SU-DHL-6 (cell line): ENCODE measurements at regions not wholly inside any gene's neighbourhood (a gene's known extent, or its start where the extent isn't known, plus 50 kb on each side); places are given as distances from the start of the nearest gene placed in this dataset.

Experiments
- EZH2phosphoT487 ChIP-seq: fragments of 200-600 bp; sonication (generic), shearing (Covaris generic); conservative IDR thresholded peaks from 2 replicates; pipeline ENCODE4 v1.6.1; 2018; ENCODE audit warnings: mild to moderate bottlenecking, antibody characterized with exemption, low read length, moderate library complexity, mixed read lengths
- TF ChIP-seq, protein P1 (sequence below): fragments of 200-600 bp; sonication (generic); IDR thresholded peaks from one replicate; pipeline ENCODE4 v1.5.1; 2017; ENCODE audit warnings: antibody characterized with exemption, mild to moderate bottlenecking, low read length, moderate library complexity; ENCODE audit not compliant: insufficient read depth, poor library complexity, severe bottlenecking

DNA sequence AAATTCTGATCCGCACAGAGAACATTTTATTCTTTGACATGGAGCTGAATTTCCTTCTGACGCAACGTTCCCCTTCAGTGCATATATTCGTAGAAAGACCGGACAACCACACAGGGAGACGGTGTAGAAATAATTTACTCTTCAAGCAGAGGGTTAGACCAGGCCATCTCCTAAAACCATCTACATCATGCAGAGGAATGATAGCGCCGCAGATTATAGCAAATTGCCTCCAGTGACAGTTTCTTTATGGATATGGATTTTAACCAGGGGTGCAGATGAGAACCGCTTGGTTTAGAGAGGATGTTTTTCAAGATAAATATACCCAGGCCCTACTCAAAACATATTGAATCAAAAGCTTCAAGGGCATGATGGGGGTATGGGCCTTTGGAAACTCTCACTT lies 759.3 kb upstream of the AUTS2 start:
- TF ChIP-seq, protein P1, sequence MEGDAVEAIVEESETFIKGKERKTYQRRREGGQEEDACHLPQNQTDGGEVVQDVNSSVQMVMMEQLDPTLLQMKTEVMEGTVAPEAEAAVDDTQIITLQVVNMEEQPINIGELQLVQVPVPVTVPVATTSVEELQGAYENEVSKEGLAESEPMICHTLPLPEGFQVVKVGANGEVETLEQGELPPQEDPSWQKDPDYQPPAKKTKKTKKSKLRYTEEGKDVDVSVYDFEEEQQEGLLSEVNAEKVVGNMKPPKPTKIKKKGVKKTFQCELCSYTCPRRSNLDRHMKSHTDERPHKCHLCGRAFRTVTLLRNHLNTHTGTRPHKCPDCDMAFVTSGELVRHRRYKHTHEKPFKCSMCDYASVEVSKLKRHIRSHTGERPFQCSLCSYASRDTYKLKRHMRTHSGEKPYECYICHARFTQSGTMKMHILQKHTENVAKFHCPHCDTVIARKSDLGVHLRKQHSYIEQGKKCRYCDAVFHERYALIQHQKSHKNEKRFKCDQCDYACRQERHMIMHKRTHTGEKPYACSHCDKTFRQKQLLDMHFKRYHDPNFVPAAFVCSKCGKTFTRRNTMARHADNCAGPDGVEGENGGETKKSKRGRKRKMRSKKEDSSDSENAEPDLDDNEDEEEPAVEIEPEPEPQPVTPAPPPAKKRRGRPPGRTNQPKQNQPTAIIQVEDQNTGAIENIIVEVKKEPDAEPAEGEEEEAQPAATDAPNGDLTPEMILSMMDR = no peak
- no peak for TF ChIP-seq EZH2phosphoT487
